HG02981 (cell line): ENCODE measurements at regions not wholly inside any gene's neighbourhood (a gene's known extent, or its start where the extent isn't known, plus 50 kb on each side); places are given as distances from the start of the nearest gene placed in this dataset.
"Not testable (repeated sequence)": the region's sequence is repeated elsewhere in the genome, so short reads cannot be mapped to it uniquely, and the experiment has no call there.

Experiments used
- ATAC-seq: cut with Tn5 transposase; IDR thresholded peaks from one replicate; pipeline ENCODE4 v1.9.1; 2021; ENCODE audit warnings: mild to moderate bottlenecking, moderate library complexity; ENCODE audit not compliant: unreplicated experiment

DNA sequence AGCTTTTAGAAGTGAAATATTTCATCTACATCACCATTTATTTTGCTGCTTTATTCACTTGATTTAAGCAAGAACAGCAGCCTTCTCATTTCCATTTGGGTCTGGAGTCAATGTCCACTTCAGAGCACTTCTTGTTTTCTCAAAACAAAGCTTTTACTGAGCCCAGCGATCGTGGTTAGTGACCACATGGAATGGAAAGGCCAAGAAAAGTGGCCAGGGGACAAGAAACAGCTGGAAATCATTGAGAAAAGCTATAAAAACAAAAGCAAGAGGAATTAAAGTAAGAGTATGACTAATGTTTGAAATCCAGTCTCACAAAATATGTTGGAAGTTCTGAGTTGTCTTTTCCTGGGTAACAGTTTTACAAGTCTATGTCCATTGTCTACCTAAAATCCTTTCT is 328.4 kb upstream of the INTU start:
- no peak for ATAC-seq

DNA sequence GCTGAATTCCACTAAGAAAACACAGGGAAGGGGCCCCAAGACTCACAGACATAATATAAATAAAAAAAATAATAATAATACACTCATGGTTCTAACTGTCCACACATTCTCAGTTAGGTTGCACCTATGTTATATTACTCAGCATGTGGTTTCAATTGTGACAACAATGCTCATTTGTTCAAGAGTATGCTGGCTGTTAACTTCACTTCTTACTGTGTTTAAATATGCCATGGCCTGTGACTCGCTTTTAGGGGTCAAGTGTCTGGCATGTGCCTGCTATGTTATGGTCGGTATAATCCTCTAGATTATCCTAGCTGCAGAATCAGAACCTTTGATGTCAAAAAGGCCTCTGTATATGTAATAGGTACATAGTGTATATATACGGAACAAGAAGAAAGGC is 324.8 kb upstream of the INTU start:
- ATAC-seq: no peak

DNA sequence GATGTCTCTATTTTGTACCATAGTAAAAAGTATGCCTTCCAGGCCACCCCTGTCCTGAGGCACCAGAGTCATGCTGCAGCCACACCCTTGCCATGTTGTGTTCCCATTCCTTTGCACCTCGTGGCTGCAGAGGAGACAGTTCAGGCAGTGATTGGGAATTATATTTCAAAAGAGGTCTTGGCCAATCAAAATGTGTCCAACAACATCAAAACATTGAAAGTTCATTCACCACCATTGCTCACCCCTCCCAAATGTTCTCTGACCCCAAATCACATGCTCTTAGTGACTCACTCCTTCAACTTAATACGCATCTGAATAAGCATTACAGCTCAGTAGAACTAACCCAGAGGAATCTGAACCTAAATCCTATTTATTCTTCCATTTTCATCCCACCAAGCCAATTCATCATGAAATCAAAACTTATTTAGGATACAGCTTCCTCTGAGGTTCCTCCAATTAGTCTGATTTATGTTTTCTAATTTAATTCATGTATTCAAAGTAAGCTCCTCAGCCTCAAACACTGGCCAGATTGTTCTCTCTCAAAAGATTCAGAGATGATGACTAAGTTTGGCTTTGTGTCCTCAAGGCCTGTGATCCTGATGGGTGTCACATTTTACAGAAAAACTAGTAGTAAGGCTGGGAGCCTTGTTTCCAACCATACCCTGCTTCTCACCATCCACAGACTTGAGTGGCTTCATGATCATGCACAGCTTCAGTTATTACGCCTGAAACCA is 323.2 kb upstream of the INTU start:
- ATAC-seq: no peak

DNA sequence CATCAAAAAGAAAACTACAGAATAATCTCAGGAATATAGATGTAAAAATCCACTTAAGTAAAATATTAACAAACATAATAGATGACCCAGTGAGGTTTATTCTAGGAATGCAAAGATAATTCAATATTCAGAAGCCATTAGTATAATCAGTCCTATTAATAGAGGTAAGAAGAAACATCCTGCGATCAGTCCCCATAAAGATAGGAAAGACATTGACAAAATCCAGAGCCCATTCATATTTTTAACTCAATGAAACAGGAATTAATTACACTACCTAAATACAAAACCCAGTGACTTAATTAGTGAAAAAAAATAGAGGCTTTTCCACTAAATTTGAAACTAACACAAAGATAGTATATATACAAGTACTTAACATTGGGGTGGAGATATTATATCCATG is 321.4 kb upstream of the INTU start:
- ATAC-seq: no peak

DNA sequence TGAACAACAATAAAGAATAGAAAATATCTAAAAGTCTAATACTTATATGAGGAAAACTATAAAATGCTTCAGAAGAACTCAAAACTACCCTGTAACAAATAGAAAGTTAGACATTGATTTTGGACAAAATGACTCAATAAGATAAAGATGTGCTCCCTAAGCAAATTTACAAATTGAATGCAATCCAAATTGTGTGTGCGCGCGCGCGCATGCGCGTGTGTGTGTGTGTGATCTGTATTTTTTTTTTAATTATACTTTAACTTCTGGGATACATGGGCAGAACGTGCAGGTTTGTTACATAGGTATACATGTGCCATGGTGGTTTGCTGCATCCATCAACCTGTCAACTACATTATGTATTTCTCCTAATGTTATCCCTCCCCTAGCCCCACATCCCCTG is 320.8 kb upstream of the INTU start:
- no peak for ATAC-seq

DNA sequence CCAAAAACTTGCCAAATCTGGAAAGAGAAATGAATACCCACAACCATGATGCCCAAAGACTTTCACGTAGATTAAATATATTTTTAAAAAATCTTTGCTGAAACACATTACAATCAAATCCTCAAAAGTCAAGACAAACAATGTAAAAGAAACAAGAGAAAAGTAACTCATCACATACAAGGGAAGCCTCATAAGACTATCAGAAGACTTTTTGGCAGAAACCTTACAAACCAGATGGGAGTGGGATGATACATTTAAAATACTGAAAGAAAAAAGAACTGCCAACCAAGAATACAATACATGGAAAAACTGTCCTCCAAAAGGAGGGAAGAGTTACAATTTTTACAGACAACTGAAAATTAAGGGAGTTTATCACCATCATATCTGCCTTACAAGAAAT is 319.0 kb upstream of the INTU start:
- no peak for ATAC-seq

DNA sequence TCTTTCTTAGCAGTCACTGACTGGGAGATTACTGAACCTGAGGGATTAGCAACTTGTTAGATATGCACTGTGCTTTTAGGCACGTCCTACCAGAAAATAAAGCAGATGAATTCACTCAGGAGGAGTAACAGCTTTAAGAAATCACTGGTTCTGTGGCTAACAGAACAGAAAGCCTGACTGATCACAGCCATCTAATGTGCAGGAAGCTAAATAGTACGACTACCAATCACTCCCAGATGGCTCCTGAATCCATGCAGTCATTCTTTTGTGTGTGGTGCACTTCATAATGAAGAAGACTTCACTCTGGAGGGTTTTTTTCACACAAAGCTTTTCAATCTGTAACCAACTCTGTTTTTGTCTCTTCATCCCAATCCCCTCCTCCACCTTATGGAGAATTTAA is 305.3 kb upstream of the INTU start:
- ATAC-seq: no peak

DNA sequence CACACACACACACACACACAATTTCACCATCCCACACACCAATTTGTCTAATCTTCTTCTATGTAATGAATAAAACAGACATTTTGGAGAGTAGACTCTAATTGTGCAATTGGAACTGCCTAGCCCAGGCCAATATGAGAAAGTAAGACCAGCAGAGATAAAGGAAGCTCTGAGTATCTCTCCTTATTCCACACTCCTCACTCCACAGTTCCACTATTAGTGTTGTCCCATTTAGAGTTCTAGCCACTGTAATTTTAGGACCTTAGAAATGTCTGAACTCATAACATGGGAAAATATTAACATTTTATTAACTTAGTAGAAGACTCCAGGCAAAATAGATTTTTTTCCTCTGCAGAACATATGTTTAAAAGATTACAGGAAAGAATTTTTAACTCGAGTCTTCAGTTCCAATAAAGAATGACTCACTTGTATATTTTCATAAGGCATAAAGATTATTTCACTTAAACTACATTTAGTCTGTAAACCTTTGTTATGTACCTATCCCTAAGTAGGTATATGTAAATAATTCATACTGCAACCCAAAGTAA is 297.6 kb upstream of the INTU start:
- no peak for ATAC-seq

DNA sequence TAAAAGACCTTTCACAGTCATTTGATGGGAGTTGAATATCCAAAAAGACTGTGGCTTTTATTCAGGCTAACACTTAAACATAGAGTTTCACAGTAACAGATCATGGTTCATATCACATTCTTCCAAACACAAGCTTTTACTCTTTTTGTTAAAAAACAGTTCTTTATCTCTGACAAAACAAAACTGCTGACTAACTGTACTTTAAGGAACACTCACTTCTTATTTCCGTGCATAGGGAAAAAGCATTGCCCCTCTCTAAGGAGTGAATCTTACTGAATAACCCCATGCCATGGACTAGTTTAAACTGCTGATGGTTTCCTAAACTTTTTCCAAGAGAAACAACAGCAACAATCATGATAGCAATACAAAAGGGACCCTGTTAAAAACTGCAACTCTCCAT is 297.0 kb upstream of the INTU start:
- no peak for ATAC-seq

DNA sequence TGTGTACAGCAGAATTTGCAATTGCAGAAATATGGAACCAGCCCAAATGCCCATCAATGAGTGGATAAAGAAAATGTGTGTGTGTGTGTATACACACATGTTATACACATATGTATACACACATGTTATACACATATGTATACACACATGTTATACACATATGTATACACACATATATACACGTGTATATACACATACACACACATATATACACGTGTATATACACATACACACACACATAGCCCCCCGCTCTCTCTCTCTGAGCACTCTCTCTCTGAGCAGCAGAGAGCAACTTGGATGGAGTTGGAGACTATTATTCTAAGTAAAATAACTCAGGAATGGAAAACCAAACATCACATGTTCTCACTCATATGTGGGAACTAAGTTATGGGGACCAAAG is 289.6 kb upstream of the INTU start:
- not testable (repeated sequence) for ATAC-seq

DNA sequence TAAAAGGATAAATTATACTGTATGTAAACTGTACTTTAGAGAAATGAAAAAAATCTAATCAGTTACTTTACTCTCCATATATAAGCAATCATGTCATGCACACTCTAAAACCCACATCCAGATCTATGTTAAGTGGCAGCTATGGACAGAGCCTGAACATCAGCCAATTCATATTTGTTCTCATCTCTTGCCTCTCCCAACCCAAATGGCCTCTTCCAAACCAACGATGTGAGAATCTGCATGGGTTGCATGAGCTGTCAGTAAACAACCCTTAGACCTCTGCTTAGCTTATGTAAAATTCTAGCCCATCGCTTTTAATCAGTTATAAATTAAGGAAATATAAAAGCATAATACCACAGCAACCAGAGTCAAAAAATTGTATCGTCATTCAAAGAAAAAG is 288.7 kb upstream of the INTU start:
- ATAC-seq: no peak

DNA sequence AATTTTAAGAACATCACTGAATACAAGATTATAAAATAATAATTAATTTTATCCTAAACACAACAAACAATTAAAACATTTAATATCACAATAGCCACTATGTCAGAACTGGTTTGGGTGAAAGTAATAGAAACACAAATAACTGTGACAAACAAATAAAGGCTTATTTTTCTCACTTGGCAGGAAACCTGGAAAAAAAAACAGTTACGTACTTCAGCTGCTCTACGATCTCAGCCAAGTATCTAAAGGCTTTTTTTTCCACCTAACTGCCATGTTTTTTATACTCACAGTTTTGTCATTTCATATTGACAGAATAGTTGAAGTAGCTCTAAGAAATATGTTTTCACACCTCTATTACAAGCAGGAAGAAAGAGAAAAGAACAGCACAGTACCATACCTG is 284.8 kb upstream of the INTU start:
- no peak for ATAC-seq

DNA sequence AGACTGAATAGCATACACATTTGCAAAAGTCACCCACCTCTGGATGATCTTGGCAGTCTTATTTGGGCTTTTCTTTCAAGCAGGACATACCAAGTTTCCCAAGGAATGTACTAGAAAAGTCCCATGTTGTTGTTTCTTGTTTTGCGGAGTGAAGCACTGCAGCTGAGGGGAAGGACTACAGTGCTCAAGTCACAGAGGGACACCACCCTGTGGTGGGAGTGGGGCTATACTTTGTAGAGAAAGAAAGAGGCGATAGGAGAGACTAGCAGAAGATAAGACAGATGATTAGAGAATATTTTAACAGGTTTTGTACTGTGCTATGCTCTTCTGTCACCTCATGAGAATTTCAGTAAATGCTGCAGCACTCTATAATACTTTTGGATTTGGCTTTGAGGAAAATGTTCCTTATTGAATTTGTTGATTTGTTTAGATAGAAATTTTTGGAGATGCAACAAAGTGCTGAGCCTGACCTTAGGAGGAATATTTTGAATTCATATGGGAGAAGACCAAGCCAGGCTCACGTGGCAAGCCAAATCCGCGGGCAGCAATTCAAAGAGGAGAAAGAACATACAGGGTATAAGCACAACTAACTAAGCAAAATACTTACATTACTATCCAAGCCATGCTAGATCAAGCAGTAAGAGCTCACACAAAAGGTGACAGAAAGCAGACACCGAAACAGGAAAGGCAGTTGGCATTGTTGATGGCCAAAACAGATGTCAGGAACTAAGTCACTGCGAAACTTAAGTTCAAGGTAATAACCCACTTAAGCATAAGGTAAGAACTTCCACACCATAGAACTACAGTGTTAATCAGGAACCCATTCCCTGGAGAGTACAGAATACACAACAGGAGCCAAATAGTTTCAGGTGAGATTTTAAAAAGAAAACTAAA is 280.3 kb upstream of the INTU start:
- no peak for ATAC-seq

DNA sequence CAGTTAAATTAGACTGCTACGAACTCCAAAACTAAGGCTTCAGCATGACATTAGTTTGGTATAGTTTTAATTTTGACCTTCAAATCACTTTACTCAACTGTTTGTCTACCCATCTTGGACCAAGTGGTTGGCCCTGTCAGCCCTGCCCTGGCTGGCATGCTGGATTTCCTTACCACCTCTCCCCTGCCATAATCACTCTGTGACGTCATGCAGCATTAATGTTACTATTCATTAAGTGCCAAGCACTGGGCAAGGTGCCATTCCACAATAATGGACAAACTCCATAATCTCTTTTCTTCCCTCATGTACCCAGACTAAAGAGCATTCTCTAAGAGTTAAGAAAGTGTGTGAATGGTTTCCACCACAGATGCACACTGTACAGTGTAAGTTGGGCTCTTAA is 277.0 kb upstream of the INTU start:
- no peak for ATAC-seq

DNA sequence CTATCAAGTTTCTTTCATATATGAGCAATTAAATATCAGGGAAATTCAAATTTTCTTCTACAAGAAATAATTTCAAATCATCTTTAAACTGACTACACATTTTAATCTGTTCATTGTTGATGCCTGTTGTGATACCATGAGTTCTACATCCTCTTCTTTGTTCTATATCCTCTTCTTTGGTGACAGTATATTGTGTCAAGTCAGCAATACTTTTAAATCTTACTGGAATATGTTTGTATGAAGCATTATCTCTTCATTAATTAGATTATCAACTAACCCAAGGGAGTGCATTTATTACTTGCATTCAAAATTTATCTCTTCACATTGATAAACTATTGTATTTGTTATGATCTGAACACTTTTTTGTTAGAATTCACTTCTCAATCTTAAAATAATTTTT is 275.0 kb upstream of the INTU start:
- ATAC-seq: no peak

DNA sequence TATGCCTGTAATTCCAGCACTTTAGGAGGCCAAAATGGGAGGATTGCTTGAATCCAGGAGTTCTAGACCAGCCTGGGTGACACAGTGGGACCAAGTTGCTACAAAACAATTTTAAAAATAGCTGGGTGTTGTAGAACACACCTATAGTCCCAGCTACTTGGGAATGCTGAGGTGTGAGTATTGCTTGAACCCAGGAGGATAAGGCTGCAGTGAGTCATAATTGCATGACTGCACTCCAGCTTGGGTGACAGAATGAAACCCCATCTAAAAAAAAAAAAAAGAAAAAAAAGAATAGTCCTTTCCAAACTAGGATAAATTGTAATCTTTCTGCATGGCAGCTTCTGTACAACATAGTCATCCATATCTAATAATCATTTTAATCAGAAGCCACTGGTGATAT is 270.1 kb upstream of the INTU start:
- ATAC-seq: no peak

DNA sequence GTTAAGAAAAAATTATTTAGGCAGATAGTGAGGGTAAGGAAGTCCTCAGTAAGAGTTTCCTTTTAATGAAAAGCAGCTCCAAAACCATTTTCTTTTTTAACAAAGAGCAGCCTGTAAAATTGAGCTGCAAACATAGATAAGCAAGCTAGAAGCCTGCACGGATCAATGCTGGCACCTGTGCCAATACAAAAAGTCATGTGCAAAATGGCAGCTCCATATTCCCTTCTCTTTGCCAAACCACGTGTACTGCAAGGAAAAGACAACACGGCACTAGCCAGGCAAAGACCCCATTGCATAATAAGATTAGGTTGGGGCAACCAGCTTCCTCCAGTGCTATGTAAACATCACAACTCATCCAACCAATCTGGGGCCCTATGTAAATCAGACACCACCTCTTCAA is 268.4 kb upstream of the INTU start:
- ATAC-seq: no peak

DNA sequence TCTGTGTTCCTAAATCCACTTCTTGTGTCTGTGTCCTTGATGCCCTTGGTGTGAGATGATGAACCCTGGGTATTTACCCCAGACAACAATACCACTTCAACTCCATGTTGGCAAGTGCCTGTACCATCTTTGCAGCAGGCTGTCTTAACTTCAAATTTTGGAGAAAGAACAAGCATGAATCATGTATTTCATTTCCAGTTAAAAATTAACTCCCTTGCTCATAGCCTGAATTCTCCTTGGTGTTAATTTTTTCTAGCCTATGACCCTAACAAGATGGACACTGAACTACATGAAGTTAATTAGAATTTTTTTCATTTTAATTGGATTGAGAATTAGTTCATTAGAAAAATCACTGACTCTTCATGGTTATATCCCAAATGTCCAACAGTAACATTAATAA is 267.8 kb upstream of the INTU start:
- ATAC-seq: no peak

DNA sequence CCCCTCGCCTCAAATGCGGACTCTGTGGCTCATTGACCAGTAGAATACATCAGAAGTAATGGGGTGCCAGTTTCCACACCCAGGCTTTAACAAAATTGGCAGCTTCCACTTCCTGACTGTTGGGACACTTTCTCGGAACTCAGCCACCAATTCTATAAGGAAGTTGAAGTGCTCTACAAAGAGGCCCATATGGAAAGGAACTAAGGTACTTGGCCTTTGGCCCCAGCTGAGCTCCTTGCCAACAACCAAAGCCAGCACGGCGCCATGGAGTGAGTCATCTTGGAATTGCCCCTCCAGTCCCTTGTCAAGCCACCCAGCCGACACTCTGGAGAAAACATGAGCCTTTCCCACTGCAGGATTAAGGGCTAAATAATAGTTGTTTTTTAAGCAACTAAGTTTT is 262.2 kb upstream of the INTU start:
- ATAC-seq: no peak

DNA sequence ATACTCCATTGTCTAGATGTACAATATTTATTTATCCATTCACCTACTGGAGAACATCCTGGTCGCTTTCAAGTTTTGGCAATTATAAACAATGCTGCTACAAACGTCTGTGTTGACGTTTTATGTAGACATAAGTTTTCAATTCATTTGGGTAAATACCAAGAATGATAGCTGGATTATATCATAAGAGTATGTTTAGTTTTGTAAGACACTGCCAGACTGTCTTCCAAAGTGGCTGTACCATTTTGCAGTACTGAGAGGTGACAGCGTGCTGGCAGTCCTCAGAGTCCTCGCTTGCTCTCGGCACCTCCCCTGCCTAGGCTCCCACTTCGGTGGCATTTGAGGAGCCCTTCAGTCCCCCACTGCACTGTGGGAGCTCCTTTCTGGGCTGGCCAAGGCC is 253.3 kb upstream of the INTU start:
- ATAC-seq: no peak

DNA sequence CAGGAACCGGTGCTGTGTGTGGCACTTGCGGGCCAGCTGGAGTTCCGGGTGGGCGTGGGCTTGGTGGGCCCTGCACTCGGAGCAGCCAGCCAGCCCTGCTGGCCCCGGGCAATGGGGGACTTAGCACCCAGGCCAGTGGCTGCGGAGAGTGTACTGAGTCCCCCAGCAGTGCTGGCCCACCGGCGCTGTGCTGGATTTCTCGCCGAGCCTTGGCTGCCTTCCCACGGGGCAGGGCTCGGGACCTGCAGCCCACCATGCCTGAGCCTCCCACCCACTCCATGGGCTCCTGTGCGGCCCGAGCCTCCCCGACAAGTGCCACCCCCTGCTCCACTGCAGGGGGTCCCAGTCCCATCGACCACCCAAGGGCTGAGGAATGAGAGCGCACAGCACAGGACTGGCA is 252.8 kb upstream of the INTU start:
- not testable (repeated sequence) for ATAC-seq

DNA sequence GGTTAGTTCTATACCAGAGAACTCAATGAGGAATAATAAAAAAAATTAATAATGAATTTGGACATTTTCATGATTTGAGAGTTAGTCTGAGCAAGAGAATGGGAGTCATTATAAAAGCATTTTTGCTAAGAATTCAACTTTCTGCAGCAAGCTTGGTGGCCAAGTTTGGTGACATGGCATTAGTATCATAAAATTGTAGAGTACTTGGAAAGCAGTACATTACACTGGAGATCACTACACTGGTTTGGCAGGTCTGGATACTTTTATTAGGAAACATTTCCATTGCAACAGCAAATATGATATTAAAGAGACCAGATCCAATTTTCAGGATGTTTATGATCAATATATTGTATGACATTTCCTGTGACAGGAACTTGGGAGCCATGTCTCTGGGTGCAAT is 249.1 kb upstream of the INTU start:
- no peak for ATAC-seq
